ENCODE measurements at regions not wholly inside any gene's neighbourhood (a gene's known extent, or its start where the extent isn't known, plus 50 kb on each side); places are given as distances from the start of the nearest gene placed in this dataset.

DNA sequence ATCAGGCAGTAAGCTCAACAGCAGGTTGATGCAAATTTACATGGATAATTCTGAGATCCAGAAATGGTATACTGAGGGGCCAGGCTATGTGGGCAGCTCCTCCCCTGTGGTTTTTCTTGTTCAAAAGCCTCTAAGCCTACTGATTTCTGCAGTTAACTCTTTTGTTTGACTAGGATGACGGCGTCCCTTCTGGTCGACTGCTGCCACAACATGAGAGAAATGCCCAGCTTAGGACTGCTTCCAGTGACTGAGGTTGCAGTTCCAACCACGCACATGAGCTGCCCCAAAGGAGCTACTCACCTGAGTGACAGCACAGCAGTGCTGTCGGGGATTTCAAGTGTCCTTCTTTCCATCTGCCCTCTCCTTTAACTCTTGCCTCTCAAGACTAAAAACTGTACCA, 973.0 kb upstream of the GHITM start:
- no peak for DNase-seq

DNA sequence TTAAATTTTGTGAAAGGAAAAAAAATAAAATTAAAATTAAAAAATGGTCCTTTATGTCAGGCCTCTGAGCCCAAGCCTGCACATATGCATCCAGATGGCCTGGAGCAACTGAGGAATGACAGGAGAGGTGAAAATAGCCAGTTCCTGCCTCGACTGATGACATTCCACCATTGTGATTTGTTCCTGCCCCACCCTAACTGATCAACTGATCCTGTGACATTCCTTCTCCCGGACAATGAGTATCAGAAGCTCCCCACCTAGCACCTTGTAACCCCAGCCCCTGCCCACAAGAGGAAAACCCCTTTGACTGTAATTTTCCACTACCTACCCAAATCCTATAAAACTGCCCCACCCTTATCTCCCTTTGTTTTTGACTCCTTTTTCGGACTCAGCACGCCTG, 972.2 kb upstream of the GHITM start:
- DNase-seq: no peak

- no peak for DNase-seq
Observed at GRCh38 chr10:83176901-83177300, 962.4 kb upstream of the GHITM start.

DNA sequence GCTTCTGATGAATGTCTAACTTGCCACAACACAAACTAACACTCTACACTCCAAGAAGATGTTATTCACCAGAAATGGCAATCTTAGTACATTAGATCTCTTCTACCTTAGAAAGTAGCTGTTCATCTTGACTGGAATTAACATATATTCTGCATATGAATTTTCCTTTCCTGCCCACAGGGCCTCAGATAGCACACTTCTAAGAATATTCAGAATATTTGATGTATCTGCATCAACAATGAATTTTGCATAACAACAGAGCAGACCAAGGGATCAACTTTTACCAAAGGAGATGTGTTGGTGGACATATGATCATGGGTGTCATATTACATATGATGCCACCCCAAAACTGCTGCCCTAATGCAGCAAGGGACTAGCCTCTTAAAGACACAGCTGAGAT, 960.8 kb upstream of the GHITM start:
- DNase-seq: no peak

- no peak for DNase-seq
Observed at GRCh38 chr10:83179371-83179770, 959.9 kb upstream of the GHITM start.

DNA sequence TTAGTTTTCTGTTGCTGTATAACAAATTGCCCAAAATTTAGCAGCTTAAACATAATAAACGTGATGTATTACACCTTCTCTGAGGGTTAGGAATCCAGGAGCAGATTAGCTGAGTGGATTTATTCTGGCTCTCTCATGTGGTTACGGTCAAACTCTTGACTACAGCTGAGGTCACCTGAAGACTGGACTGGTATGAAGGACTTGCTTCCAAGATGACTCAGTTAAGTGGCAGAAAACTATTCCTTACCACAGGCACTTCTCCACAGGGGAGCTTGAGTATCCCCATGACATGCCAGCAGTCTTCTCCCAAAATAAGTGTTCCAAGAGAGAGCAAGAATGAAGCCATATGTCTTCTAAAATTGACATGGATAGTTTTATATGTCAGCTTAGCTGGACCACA, 957.2 kb upstream of the GHITM start:
- DNase-seq: no peak

GRCh38 chr10:83184641-83185040, 954.7 kb upstream of the GHITM start:
- no peak for DNase-seq

- DNase-seq: no peak
Observed at GRCh38 chr10:83190614-83191013, 948.7 kb upstream of the GHITM start.

- DNase-seq: no peak
Observed at GRCh38 chr10:83193026-83193425, 946.3 kb upstream of the GHITM start.

GRCh38 chr10:83195021-83195420, 944.3 kb upstream of the GHITM start:
- DNase-seq: no peak

DNA sequence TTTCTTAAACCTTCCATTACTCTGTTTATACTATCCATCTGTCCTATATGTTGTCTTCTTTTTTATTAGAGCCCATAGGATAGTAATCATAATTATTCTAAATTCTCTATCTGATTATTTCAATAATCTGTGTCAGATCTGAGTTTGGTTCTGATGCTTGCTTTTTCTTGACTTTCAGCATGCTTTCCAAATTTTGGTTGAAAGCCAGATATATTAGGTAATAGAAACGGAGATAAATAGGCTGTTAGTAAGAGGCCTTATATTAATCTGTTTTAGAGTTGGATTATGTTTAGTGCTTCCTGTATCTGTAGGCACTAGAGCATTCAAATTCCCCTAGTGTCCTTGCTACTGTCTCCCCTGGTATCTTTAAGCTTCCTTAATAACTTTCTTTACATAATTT, 939.9 kb upstream of the GHITM start:
- no peak for DNase-seq

GRCh38 chr10:83205861-83206260, 933.4 kb upstream of the GHITM start:
- no peak for DNase-seq

DNA sequence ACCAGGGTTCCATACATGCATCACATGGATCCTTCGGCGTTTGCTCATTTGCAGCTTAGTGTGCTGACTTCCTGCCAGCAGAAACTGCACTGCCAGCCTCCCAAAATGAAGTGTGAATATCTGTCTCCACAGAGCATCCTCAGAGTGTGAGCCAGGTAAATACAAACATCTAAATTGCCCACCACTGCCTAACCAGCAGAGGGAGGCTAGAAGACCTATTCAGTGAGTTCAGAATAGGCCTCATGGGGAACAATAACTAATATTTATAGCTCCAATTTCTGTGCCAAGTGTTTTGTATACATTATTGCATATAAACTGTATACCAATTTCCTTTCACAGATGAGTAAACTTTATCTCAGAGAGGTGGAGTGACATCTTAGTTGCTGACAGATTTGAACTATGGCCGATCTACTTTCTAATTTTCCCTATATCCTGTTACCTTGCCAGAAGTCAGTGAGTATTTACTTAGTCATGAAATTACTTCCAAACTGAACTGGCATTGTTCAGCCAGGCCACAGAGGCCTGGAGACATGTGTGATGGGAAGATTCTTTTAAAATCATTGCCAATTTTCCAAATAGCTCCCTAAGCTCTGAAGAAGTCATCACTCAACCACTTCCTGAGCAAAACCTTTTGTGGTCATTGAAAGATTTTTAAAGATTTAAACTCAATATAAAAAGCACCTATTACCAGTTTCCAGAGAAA, 926.5 kb upstream of the GHITM start:
- no peak for DNase-seq

- DNase-seq: no peak
Observed at GRCh38 chr10:83214136-83214535, 925.2 kb upstream of the GHITM start.

- no peak for DNase-seq
Observed at GRCh38 chr10:83218205-83218604, 921.1 kb upstream of the GHITM start.

- no peak for DNase-seq
Observed at GRCh38 chr10:83222300-83222699, 917.0 kb upstream of the GHITM start.

GRCh38 chr10:83222832-83223742, 916.2 kb upstream of the GHITM start:
- DNase-seq: no peak

DNA sequence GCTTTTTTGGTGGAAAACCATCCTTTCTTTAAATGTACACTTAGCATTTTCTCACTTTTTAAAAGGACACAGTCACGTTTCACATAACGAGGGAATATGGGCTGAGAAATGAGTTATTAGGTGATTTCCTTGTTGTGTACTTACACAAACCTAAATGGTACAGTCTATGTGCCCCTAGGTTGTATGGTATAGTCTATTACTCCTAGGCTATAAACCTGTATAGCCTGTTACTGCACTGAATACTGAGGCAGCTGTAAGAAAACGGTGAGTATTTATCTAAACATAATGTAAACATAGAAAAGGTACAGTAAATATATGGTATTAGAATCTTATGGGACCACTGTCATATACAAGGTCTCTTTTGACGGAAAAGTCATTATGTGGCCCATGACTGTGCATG, 913.5 kb upstream of the GHITM start:
- DNase-seq: no peak

GRCh38 chr10:83229991-83230390, 909.3 kb upstream of the GHITM start:
- DNase-seq: no peak

GRCh38 chr10:83233691-83234090, 905.6 kb upstream of the GHITM start:
- DNase-seq: no peak

- no peak for DNase-seq
Observed at GRCh38 chr10:83248106-83248631, 891.1 kb upstream of the GHITM start.

- DNase-seq: no peak
Observed at GRCh38 chr10:83250396-83250795, 888.9 kb upstream of the GHITM start.

DNA sequence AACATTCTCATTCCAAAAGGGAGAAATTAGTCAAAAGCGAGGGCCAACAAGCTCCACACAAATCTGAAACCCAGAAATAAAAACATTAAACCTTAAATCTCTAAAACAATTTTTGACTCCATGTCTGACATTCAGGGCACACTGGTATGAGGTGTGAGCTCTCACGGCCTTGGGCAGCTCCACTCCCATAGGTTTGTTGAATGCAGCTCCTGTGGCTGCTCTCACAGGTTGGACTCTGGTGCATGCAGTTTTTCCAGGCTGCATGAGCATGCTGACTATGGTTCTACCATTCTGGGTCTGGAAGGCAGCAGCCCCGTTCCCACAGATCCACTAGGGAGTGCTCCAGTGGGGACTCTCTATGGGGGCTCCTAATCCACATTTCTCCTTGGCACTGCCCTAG, 887.1 kb upstream of the GHITM start:
- DNase-seq: no peak

- DNase-seq: peak; percentile 51
Observed at GRCh38 chr10:83252596-83252995, 886.7 kb upstream of the GHITM start.
